ENCODE measurements at regions not wholly inside any gene's neighbourhood (a gene's known extent, or its start where the extent isn't known, plus 50 kb on each side); places are given as distances from the start of the nearest gene placed in this dataset.

GRCh38 chr5:117433818-117434217 lies 859.2 kb upstream of the SEMA6A start:
- H3K27ac ChIP-seq: no peak overlapping the region
- intact Hi-C loops (cut with DNase I; ENCODE audit: low total_unique reads): no loop called here
- H3K36me3 ChIP-seq: no peaks in the 10 kb centered on the region
- 50 to 62% (median 61%) methylated on average over 1 of the region's 1 CpG for WGBS, 5 donors
- no peaks in the 10 kb centered on the region for H3K27me3 ChIP-seq (replicated peaks in 1 of 7)
- no peak for DNase-seq
- H3K4me3 ChIP-seq: no peak overlapping the region
- H3K9me3 ChIP-seq: no peaks in the 10 kb centered on the region
- H3K4me1 ChIP-seq: no peaks in the 10 kb centered on the region
- TF ChIP-seq POLR2A (IDR thresholded peaks at IDR 0.05) (no peak), POLR2AphosphoS5 (IDR thresholded peaks at IDR 0.05) (no peak), CTCF (IDR thresholded peaks at IDR 0.05 in 8 of 11, conservative IDR thresholded peaks at IDR 0.05 in 3 of 11) (no peak)

- no peak overlapping the region for H3K27ac ChIP-seq
- 60 to 83% (median 66%) methylated on average over 3 of the region's 3 CpGs for WGBS, 5 donors
- no peak for DNase-seq
- no peaks in the 10 kb centered on the region for H3K4me1 ChIP-seq
- H3K36me3 ChIP-seq: no peaks in the 10 kb centered on the region
- intact Hi-C loops (cut with DNase I; ENCODE audit: low total_unique reads): no loop called here
- TF ChIP-seq POLR2A (IDR thresholded peaks at IDR 0.05): no peak
- no peak for TF ChIP-seq POLR2AphosphoS5 (IDR thresholded peaks at IDR 0.05)
- no peak for TF ChIP-seq CTCF (IDR thresholded peaks at IDR 0.05 in 8 of 11, conservative IDR thresholded peaks at IDR 0.05 in 3 of 11)
- no peaks in the 10 kb centered on the region for H3K27me3 ChIP-seq (replicated peaks in 1 of 7)
- no peak overlapping the region for H3K4me3 ChIP-seq
- no peaks in the 10 kb centered on the region for H3K9me3 ChIP-seq
Observed at GRCh38 chr5:117431091-117431490, 856.5 kb upstream of the SEMA6A start.

DNA sequence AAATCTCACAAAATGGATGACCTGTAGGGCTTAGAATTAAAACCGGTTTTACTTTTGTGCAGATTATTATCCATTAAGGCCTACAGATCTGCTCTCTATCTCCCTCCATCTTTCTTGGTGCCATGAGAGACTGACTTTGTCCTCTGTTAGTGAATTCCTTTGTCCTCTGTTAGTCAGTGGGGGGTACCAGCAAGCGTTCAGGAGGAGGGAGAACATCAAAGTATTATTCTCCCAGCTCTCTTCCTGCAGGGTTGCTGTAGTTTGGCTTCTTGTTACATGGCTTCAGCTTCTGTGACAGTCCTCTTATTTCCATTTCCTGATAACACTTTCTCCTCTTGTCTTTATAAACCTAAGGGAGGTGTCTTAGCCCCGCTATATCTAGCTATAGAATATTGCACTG lies 850.5 kb upstream of the SEMA6A start:
- 64 to 85% (median 75%) methylated on average over 3 of the region's 3 CpGs for WGBS, 5 donors
- no peaks in the 10 kb centered on the region for H3K27me3 ChIP-seq (replicated peaks in 1 of 7)
- no peaks in the 10 kb centered on the region for H3K4me1 ChIP-seq
- no peak overlapping the region for H3K4me3 ChIP-seq
- no peak for DNase-seq
- H3K9me3 ChIP-seq: peaks cover 0 to 28% (median 17%) of the 10 kb centered on the region in 8 donors
- intact Hi-C loops (cut with DNase I; ENCODE audit: low total_unique reads): no loop called here
- no peaks in the 10 kb centered on the region for H3K36me3 ChIP-seq
- TF ChIP-seq POLR2AphosphoS5 (IDR thresholded peaks at IDR 0.05) (no peak), CTCF (IDR thresholded peaks at IDR 0.05 in 8 of 11, conservative IDR thresholded peaks at IDR 0.05 in 3 of 11) (no peak), POLR2A (IDR thresholded peaks at IDR 0.05) (no peak)
- no peak overlapping the region for H3K27ac ChIP-seq

- 83 to 98% (median 86%) methylated on average over 2 of the region's 2 CpGs for WGBS, 5 donors
Observed at GRCh38 chr5:117424559-117424958, 849.9 kb upstream of the SEMA6A start.

More at GRCh38 chr5:117424559-117424958, 849.9 kb upstream of the SEMA6A start:
- Histone ChIP-seq H3K27me3 (replicated peaks in 1 of 7) (no peaks in the 10 kb centered on the region), H3K9me3 (peaks cover 0 to 32% (median 17%) of the 10 kb centered on the region in 8 donors), H3K4me1 (no peaks in the 10 kb centered on the region), H3K36me3 (no peaks in the 10 kb centered on the region), H3K4me3 (no peak overlapping the region), H3K27ac (no peak overlapping the region)
- intact Hi-C loops (cut with DNase I; ENCODE audit: low total_unique reads): no loop called here
- TF ChIP-seq CTCF (IDR thresholded peaks at IDR 0.05 in 8 of 11, conservative IDR thresholded peaks at IDR 0.05 in 3 of 11): no peak
- TF ChIP-seq POLR2A (IDR thresholded peaks at IDR 0.05): no peak
- no peak for TF ChIP-seq POLR2AphosphoS5 (IDR thresholded peaks at IDR 0.05)
- DNase-seq: no peak

Data from spleen (tissue), 11 donors.